GM21619 (cell line): ENCODE measurements at regions not wholly inside any gene's neighbourhood (a gene's known extent, or its start where the extent isn't known, plus 50 kb on each side); places are given as distances from the start of the nearest gene placed in this dataset.

Experiments
- ATAC-seq: cut with Tn5 transposase; IDR thresholded peaks from one replicate; pipeline ENCODE4 v1.9.1; 2021; ENCODE audit not compliant: unreplicated experiment

DNA sequence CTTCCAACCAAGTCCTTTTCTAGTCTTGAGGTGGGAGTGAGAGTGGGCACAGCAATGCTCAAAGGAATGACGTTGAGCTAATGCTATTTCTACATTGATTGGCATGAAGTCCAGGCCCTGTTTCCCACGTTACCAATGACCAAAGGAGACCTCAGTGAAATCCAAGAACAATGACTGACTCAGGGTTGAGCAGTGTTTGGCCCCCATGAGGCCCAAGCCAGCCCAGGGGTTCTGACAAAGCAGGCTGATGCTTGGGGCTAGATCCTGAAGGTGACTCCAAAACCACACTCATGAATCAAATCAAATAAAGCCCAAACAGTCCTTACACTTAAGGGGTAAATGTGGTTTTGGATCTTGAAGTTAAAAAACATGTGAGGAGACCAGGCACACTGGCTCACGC, 278.5 kb upstream of the GJB5 start:
- no peak for ATAC-seq

DNA sequence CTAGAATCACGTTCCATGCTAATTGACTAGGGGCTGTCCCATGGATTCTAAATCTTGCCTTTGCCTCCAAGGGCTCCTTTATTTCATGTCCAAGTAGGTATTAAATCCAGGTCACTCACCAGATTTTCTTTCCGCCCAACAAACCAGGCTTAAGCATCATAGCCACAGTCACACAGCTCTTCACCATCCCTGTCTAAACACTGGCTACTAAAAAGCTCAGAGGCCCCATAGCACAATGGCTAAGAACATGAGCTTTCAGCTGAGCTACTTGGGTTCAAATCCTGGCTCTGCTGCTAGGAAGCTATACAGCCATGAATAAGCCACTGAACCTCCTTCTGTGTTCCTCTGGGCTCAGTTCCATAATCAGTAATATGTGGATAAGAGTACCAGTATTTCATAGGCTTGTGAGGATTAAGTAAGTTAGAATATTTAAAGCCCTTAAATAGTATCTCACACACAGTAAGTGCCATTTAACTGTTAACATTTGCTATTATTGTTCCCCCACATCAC, 277.2 kb upstream of the GJB5 start:
- no peak for ATAC-seq

DNA sequence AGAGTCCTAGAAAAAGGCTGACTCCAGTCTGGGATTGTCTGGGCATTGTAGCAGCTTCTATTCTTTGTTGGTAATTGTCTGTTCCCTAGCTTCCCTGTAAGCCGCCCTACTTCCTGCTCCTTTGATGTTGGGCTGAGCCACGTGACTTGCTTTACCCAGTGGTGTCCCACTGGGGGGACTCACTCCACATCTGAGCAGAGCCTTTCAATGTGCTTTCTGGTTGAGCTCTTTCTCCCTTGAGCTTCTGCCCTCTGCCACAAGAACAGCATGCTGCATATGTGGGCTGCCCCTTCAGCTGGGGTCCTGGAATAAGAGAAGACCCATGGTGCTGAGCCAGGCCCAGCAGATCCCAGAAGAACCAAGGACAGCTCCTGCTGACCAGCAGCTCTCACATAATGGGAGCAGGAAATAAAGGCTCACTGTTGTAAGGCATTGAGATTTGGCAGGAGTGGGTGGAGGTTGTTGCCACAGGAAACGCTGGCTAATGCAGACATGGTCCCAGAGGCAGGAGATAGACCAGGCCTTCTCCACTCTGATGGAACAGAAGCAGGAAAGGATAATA, 276.3 kb upstream of the GJB5 start:
- no peak for ATAC-seq

DNA sequence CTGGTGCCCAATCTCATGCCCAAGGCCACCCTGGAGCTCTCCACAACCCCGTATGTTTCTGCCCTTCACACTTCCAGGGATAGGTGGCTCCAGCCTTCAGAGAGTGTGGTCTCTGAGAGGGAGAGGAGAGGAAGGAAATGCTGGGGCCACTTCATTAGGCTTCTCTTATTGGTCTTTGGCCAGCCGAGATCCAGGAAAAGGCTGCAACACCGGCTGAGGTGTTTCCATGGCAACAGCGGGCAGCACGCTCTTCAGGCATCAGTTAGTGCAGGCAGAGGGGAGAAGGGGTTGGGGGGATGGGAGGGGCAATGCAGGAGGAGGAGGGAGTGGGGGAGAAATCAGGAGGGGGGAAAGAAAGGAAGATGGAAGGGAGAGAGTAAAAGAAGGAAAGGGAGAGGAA, 275.1 kb upstream of the GJB5 start:
- ATAC-seq = no peak

DNA sequence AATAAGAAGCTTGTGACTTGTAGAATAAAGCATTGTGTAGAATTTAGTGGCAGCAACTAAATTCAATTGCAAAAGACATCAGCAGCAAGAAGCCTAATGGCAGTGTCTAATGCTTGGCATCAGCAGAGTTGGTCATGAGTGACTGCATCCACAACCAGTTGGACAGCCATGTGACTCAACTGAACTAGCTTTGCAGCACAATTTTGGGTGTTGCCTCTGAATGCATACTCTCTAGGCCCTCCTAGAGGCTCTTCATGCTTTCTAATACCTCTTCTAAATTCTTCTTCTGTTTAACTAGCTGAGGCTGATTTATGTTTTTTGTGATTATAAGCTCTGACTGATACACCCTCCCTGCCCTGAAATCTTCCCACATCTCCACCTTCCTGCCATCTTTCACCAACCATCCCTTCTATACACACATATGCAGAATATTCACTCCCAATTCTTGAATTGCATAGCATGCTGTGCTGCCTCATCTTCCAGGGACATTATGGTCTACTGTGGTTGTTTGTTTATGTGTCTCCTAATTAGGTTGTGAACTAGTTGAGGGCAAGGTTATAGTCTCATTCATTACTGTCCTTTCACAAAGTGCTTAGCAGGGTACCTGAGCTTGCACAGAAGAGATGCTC, 266.7 kb upstream of the GJB5 start:
- ATAC-seq = no peak

DNA sequence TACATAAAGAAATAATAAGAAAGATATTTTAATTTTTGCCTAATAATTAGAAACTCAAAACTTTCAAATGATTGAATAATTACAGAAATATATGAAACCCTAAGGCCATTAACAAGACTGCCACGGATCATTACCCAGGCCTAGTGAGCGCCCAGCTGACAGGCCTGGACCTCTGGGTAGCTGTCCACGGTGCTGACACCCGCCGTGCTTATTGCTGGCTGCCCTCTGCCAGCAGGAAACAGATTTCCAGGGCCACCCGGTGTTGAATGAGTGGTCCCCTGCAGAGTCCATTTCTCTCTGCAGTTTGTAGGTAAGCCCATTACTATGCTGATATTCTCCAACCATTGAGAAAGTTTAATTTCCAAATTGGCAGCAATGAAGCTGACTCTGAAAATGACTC, 254.4 kb upstream of the GJB5 start:
- ATAC-seq = no peak

DNA sequence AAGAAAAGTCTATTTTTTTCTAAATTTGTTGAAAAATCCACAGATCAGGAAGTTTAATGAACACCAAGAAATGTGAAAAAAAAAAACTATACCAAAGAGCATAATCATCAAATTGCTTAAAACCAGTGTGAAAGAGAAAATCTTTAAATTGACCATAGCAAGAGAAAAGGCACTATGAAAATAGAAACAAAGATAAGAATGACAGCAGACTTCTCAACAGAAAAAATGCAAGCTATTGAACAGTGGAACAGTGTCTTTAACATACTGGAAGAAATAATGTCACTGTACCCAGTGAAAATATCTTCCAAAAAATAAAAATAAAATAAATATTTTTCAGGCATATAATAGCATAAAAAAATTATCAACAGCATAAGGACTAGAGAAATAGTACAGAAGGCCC, 243.0 kb upstream of the GJB5 start:
- ATAC-seq = no peak

DNA sequence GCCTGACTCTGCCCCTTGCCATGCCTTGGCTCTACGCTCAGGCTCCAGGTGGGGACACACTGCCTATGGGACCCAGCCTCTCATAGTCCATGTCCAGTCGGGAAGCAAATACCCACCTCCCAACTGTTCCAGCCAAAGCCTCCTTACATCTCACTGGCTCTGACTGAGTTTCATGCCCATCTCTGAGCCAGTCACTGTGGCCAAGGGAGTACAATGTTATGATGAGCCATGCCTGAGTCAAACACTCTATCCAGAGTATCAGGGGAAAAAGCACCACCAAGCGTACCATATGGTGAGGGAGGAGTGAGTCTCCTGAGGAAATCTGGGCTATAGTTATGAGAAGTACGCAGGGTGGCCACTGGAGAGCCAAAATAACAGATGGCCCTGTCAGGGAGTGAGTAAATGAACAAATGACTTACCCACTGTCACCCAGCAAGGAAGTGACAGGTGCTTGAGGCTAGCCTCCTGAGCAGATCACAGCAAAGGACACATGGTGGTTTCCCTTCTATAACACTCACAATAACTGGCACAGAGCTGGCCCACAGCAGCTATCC, 236.6 kb upstream of the GJB5 start:
- ATAC-seq = no peak

DNA sequence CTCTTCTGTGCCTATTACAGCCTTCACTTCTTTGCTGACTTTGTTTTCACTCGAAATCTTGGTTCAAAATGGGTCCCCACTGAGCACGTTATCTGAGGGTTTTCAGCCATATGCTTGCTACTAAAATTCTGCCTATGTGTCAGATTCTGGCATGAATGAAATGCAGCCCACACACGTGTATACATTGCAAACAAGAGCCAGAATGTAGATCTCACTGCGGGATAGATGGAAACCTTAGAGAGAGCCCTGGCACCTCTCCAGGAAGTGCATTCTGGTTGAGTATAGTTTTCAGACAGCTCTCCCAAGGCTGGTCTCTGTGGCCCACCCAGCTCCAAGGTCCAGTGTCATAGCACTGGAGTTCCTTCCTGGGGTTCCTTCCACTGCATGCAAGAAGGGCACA, 234.7 kb upstream of the GJB5 start:
- ATAC-seq = no peak

DNA sequence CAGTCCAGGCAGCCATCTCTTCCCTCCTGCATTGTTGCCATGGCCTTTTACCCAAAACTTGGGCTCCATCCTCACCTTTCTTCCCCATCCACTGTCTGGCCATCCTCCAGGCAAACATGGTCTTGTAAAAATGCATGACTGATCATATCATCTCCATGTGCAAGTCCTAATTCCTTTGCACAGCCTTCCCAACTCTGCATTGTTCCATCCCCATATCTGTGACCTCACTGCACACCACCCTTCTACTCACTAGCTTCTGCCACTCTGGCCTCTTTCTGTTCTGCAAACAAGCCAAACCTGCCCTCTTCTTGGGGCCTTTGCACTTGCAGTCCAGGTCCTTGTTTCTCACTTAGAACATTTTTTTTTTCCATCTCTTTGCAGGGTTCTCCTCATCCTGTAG, 230.1 kb upstream of the GJB5 start:
- ATAC-seq = no peak

DNA sequence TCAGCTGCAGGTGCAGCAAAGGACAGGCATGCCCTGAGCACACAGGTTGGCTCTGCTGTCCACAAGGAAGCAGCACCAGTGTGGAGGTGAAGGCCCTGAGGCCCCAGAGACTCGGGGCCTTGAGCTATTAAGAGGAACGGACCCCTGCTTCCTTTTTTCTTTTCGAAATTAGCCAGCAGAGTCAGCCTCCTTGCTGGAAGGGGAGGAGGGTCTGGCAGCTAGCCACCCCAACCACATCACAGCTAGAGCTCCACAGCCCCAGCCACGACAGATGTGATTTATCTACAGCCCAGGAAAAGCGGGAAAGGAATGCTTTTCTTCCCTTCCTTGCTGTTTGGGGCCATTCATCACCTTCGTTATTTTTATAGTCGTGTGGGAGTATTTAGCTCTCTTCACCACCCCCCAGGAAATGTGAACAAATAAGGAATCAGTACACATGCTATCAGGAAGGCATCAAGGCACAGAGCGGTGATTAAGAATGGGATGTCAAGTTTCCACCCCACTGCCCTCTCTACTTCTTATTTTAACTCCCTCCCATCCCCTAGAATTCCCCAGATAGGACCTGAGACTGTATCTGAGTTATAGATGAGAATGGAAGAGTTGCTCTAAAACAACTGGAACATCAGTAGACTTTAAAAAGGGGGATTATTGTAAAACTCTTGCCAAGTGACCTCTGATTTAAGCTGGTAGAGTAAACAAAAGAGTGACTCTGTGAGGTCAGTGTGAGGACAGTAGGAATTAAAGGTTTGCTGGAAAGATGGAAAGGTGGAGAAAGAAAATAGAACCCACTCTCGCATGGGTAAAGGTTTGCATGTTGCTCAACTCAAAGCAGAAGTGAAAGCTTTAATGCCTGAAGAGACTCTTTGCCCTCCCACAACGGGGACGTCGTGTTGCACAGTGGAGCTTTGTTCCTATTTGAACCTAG, 224.7 kb upstream of the GJB5 start:
- peak; percentile 68 for ATAC-seq

DNA sequence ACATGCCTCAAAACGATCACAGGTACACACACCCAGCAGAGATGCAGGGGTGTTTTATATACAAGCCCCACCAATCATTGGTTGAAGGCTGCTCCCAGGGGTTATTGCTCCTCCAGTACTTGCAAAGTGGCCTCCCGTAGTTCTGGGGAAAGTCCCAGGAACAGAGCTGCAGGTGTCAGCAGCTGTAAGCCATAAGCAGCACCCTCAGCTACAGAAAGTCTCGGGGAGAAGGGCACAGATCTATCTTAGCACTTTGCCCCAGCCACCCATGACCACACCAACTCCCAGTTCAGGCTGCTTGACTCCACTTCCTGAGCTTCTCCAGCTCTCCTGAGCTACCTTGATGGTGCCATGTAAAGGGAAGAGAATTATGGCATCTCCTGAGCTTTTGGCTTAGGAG, 222.7 kb upstream of the GJB5 start:
- peak; percentile 54 for ATAC-seq

DNA sequence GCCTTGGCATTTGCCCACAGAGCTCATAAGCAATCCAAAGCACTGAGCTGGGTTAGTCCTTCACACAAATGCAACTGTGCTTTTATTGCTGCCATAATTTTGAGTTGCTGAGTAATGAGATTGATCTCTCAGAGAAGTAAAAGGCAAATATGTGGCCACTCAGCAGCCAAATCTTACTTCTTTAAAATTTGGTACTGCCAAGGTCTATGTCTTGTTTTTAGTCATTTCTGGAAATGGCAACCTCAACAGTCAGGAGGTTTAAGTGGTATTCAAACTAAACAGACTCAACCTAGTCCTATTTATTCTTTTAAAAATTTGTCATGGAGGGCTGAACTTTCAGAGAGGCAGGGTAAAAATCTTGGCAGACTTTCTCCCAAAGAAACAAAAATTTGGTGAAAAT, 216.4 kb upstream of the GJB5 start:
- ATAC-seq = no peak

DNA sequence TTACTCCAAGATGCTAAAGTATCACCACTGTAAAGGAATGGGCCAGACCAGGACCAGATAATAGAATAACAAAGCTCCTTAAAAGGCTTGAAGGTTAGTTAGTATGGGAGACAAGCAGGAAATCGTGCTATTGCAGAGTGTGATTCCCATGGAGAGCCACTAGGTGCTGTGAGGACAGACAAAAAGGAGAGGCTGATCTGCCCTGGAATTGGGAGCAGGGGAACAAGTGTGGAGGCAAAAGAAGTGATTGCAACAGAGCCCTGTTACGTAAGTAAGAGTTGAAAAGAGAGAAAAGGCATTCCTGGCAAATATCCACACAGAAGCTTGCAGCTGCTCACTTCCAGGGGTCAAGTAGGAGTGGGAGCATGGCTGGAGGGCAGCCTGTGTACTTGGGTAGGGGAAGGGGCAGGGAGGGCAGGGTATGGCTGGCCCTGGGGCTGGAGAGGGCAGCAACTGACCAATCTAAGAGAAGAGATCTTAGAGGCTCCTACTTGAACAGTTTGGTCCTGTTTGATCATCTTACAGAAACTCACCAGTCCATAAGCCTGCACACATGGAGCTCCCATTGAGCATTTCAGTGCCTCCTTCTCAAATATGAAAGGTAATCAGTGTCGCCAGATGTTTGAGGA, 207.7 kb upstream of the GJB5 start:
- ATAC-seq = no peak

DNA sequence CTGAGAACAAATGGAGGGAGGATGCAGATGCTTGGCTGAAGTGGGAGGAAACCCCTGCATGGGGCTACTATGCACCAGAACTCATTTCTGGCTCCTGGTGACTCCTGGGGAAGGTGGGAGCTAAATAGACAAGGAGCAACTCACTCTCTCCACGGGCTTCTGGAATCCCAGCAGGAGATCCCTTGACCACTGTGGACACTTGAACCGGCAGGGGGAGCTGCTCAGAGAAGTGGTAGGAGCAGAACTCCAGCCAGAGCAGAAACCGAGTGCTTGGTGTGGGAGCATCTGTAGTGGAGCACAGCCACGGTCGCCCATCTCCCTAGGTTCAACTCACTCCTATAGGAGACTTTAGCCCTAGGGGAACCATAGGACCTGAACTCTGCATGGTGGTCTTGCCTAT, 205.6 kb upstream of the GJB5 start:
- no peak for ATAC-seq

DNA sequence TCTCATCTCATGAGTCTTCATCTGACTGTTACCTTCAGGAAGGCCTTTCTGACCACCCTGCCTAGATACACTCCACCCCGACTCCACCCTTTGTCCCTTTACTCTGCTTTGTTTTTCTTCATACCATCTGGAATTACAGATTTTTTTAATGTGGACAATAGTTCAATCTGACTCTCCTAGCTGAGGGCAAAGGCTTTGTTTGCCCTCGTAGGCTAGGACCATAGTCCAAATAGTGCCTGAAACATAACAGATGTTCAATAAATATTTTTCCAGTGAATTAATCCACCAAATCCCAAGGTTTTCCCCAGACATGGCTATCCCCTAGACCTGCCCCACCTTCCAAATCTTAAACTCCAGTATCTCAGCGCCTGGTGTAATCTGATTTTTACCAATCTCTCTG, 176.5 kb upstream of the GJB5 start:
- ATAC-seq = no peak

DNA sequence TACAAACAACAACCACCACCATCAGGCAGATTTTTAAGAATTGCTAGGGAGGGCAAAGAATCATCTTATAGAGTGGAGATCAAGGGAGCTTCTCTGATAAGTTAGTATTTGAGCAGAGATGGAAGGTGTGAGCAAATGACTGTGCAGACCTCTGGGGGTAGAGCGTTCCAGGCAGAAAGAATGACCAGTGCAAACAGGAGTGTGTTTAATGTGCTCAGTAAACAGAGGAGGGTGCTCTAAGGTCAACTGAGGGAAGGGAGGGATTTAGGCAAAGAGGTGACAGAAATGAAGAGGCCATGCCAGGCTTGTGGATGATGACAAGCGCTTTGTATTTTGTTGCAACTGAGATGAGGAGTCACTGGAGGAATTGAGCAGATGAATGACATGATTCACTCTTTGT, 172.5 kb upstream of the GJB5 start:
- ATAC-seq = no peak

DNA sequence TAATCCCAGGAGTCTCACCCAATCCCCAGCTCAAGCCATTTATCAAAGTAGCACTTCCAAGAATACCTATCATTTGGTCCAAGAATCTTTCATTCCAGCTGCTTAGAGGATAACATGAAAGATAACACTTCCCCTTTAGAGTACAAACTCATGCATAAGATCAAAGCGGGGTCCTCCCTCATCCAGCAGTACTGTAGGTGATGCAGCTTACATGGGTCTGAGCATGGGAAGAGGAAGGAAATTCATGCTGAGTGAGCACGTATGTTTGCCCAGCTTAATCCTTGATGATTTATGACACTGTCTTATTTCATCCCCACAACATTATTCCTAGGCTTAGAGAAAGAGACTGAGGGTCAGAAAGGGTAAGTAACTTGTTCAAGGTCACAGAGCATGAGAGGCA, 167.1 kb upstream of the GJB5 start:
- ATAC-seq = no peak

DNA sequence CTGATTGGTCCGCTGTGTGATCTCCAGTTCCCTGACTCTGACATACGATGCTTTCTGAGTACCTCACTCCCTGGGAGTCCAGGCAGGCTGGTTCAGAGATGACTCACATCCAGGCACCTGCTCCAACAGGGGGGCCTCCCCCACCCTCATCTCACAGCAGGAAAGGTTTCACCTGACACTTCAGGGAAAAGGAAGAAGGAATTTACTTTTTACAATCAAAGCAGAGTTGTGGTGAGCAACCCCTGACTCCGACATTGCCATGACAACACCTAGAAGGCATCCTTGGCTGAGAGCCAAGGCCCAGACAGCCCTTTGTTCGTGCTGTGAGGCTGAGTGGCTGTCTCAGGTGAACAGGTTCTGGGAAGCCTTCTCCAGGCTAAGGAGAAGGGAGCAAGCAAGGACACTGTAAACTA, 164.6 kb upstream of the GJB5 start:
- no peak for ATAC-seq

DNA sequence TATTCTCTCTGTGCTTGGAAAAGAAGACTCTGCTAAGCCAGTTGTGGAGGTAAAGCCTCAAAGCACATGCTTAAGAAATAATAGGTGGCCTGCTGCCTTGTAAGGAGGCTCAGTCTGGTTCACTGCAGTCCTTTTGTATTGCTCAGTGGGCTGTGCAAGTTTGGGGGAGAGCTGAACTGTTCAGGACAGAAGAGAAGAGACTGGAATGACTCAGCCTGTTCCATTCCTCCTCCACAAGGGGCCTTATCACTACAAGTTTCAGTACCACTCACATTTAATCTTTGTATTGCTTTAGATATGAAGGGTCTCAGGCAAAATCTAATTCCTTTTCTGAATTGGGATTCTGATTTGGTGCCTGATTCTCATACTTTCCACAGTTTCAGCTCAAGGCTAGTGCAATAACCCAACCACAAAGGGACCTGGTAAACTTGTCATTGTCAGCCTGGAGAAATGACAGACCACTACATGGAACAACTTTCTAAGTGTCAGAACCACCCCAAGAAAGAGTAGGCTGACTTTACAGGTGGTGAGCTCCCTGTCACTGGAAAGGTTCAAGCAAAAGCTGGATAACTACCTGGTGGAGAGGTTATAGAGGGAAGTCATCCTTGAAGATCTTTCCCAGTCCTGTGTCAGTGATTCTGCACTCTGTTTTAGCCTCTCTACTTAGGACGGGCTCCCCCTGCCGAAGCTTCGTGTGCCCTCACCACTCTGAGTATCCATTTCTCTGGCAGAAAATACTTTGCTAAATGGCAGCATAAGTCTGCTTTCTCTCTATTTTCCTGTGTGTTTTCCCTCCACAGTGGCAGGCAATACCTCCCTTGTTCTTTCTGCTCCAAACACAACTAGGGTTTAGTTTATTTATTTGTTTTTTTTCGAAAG, 162.9 kb upstream of the GJB5 start:
- ATAC-seq = no peak
